ENCODE measurements at regions not wholly inside any gene's neighbourhood (a gene's known extent, or its start where the extent isn't known, plus 50 kb on each side); places are given as distances from the start of the nearest gene placed in this dataset.

- H3K4me1 ChIP-seq (ENCODE audit: control insufficient read depth, low read depth, low read length): no peaks in the 10 kb centered on the region
- DNase-seq: no peak
- H2AK5ac ChIP-seq (ENCODE audit: low read length): no peak overlapping the region
- no peaks in the 10 kb centered on the region for H3K27me3 ChIP-seq (ENCODE audit: insufficient read depth, low read length, poor library complexity)
- H3K18ac ChIP-seq (ENCODE audit: low read length): no peak overlapping the region
- H2BK15ac ChIP-seq (replicated peaks; ENCODE audit: low read depth): no peak overlapping the region
- H3K36me3 ChIP-seq (ENCODE audit: control insufficient read depth, insufficient read depth, low read length): no peaks in the 10 kb centered on the region
- H2BK5ac ChIP-seq (ENCODE audit: low read length): no peak overlapping the region
- WGBS (ENCODE audit: extremely low coverage, insufficient coverage, low lambda C conversion rate): no CpG with 5 or more reads among the region's 1 CpG
- no peak overlapping the region for H3K4ac ChIP-seq (ENCODE audit: low read depth, low read length)
- no peak overlapping the region for H3K9ac ChIP-seq (ENCODE audit: low read length)
- no peak overlapping the region for H3K56ac ChIP-seq (ENCODE audit: low read length)
- H3K23ac ChIP-seq (ENCODE audit: low read length): no peak overlapping the region
- H3K4me2 ChIP-seq (ENCODE audit: low read length): no peak overlapping the region
- H2BK120ac ChIP-seq (ENCODE audit: low read depth, low read length): no peak overlapping the region
- no peak overlapping the region for H4K8ac ChIP-seq (ENCODE audit: low read depth, low read length)
- no peak overlapping the region for H3K27ac ChIP-seq (ENCODE audit: low read depth, low read length)
- H3K79me1 ChIP-seq (ENCODE audit: low read length): no peaks in the 10 kb centered on the region
- H3K4me3 ChIP-seq (ENCODE audit: low read length): no peak overlapping the region
- no peaks in the 10 kb centered on the region for H3K79me2 ChIP-seq (ENCODE audit: control insufficient read depth, insufficient read depth, low read length)
- H4K5ac ChIP-seq (ENCODE audit: low read length): no peak overlapping the region
These were observed 247.3 kb upstream of the SUCLG2 start for GRCh38 chr3:67901681-67902080.

GRCh38 chr3:67898916-67899315, 244.5 kb upstream of the SUCLG2 start:
- H2BK15ac ChIP-seq (replicated peaks; ENCODE audit: low read depth): no peak overlapping the region
- H3K56ac ChIP-seq (ENCODE audit: low read length): no peak overlapping the region
- H3K27me3 ChIP-seq (ENCODE audit: insufficient read depth, low read length, poor library complexity): no peaks in the 10 kb centered on the region
- H2BK5ac ChIP-seq (ENCODE audit: low read length): no peak overlapping the region
- H2AK5ac ChIP-seq (ENCODE audit: low read length): no peak overlapping the region
- DNase-seq: no peak
- H3K4ac ChIP-seq (ENCODE audit: low read depth, low read length): no peak overlapping the region
- no peaks in the 10 kb centered on the region for H3K36me3 ChIP-seq (ENCODE audit: control insufficient read depth, insufficient read depth, low read length)
- H3K79me2 ChIP-seq (ENCODE audit: control insufficient read depth, insufficient read depth, low read length): no peaks in the 10 kb centered on the region
- no peak overlapping the region for H3K18ac ChIP-seq (ENCODE audit: low read length)
- H4K5ac ChIP-seq (ENCODE audit: low read length): no peak overlapping the region
- H3K27ac ChIP-seq (ENCODE audit: low read depth, low read length): no peak overlapping the region
- WGBS (ENCODE audit: extremely low coverage, insufficient coverage, low lambda C conversion rate): no CpG with 5 or more reads among the region's 1 CpG
- H3K4me1 ChIP-seq (ENCODE audit: control insufficient read depth, low read depth, low read length): no peaks in the 10 kb centered on the region
- H3K23ac ChIP-seq (ENCODE audit: low read length): no peak overlapping the region
- H3K9ac ChIP-seq (ENCODE audit: low read length): no peak overlapping the region
- H4K8ac ChIP-seq (ENCODE audit: low read depth, low read length): no peak overlapping the region
- H3K4me3 ChIP-seq (ENCODE audit: low read length): no peak overlapping the region
- no peaks in the 10 kb centered on the region for H3K79me1 ChIP-seq (ENCODE audit: low read length)
- H3K4me2 ChIP-seq (ENCODE audit: low read length): no peak overlapping the region
- no peak overlapping the region for H2BK120ac ChIP-seq (ENCODE audit: low read depth, low read length)

- H4K8ac ChIP-seq (ENCODE audit: low read depth, low read length): no peak overlapping the region
- no peak overlapping the region for H3K27ac ChIP-seq (ENCODE audit: low read depth, low read length)
- WGBS (ENCODE audit: extremely low coverage, insufficient coverage, low lambda C conversion rate): no CpG with 5 or more reads among the region's 15 CpGs
- H3K4ac ChIP-seq (ENCODE audit: low read depth, low read length): no peak overlapping the region
- no peak overlapping the region for H4K5ac ChIP-seq (ENCODE audit: low read length)
- no peaks in the 10 kb centered on the region for H3K79me2 ChIP-seq (ENCODE audit: control insufficient read depth, insufficient read depth, low read length)
- no peak overlapping the region for H2BK5ac ChIP-seq (ENCODE audit: low read length)
- no peak for DNase-seq
- H2AK5ac ChIP-seq (ENCODE audit: low read length): no peak overlapping the region
- H3K4me2 ChIP-seq (ENCODE audit: low read length): no peak overlapping the region
- no peak overlapping the region for H3K4me3 ChIP-seq (ENCODE audit: low read length)
- H3K56ac ChIP-seq (ENCODE audit: low read length): no peak overlapping the region
- no peaks in the 10 kb centered on the region for H3K27me3 ChIP-seq (ENCODE audit: insufficient read depth, low read length, poor library complexity)
- no peak overlapping the region for H2BK15ac ChIP-seq (replicated peaks; ENCODE audit: low read depth)
- H3K9ac ChIP-seq (ENCODE audit: low read length): no peak overlapping the region
- H2BK120ac ChIP-seq (ENCODE audit: low read depth, low read length): no peak overlapping the region
- H3K4me1 ChIP-seq (ENCODE audit: control insufficient read depth, low read depth, low read length): no peaks in the 10 kb centered on the region
- no peak overlapping the region for H3K18ac ChIP-seq (ENCODE audit: low read length)
- H3K79me1 ChIP-seq (ENCODE audit: low read length): no peaks in the 10 kb centered on the region
- H3K36me3 ChIP-seq (ENCODE audit: control insufficient read depth, insufficient read depth, low read length): no peaks in the 10 kb centered on the region
- H3K23ac ChIP-seq (ENCODE audit: low read length): no peak overlapping the region
These were observed 243.2 kb upstream of the SUCLG2 start for GRCh38 chr3:67897351-67898336.

GRCh38 chr3:67896130-67896529, 241.7 kb upstream of the SUCLG2 start:
- Histone ChIP-seq H2BK120ac (ENCODE audit: low read depth, low read length) (no peak overlapping the region), H3K79me2 (ENCODE audit: control insufficient read depth, insufficient read depth, low read length) (no peaks in the 10 kb centered on the region), H3K4me1 (ENCODE audit: control insufficient read depth, low read depth, low read length) (no peaks in the 10 kb centered on the region), H3K9ac (ENCODE audit: low read length) (no peak overlapping the region), H3K23ac (ENCODE audit: low read length) (no peak overlapping the region), H3K56ac (ENCODE audit: low read length) (no peak overlapping the region), H3K4ac (ENCODE audit: low read depth, low read length) (no peak overlapping the region), H2AK5ac (ENCODE audit: low read length) (no peak overlapping the region), H3K4me2 (ENCODE audit: low read length) (no peak overlapping the region), H3K27ac (ENCODE audit: low read depth, low read length) (no peak overlapping the region), H3K4me3 (ENCODE audit: low read length) (no peak overlapping the region), H3K27me3 (ENCODE audit: insufficient read depth, low read length, poor library complexity) (no peaks in the 10 kb centered on the region), H4K8ac (ENCODE audit: low read depth, low read length) (no peak overlapping the region), H3K36me3 (ENCODE audit: control insufficient read depth, insufficient read depth, low read length) (no peaks in the 10 kb centered on the region), H3K79me1 (ENCODE audit: low read length) (no peaks in the 10 kb centered on the region), H2BK15ac (replicated peaks; ENCODE audit: low read depth) (no peak overlapping the region), H4K5ac (ENCODE audit: low read length) (no peak overlapping the region), H3K18ac (ENCODE audit: low read length) (no peak overlapping the region), H2BK5ac (ENCODE audit: low read length) (no peak overlapping the region)
- no peak for DNase-seq
- WGBS (ENCODE audit: extremely low coverage, insufficient coverage, low lambda C conversion rate): no CpG with 5 or more reads among the region's 1 CpG

GRCh38 chr3:67894510-67894909, 240.1 kb upstream of the SUCLG2 start:
- H3K9ac ChIP-seq (ENCODE audit: low read length): no peak overlapping the region
- no peaks in the 10 kb centered on the region for H3K4me1 ChIP-seq (ENCODE audit: control insufficient read depth, low read depth, low read length)
- DNase-seq: no peak
- no peak overlapping the region for H2BK120ac ChIP-seq (ENCODE audit: low read depth, low read length)
- no peak overlapping the region for H3K18ac ChIP-seq (ENCODE audit: low read length)
- no peaks in the 10 kb centered on the region for H3K79me1 ChIP-seq (ENCODE audit: low read length)
- H3K4me3 ChIP-seq (ENCODE audit: low read length): no peak overlapping the region
- no peak overlapping the region for H2AK5ac ChIP-seq (ENCODE audit: low read length)
- no peak overlapping the region for H3K56ac ChIP-seq (ENCODE audit: low read length)
- no peak overlapping the region for H2BK5ac ChIP-seq (ENCODE audit: low read length)
- no CpG with 5 or more reads among the region's 4 CpGs for WGBS (ENCODE audit: extremely low coverage, insufficient coverage, low lambda C conversion rate)
- no peaks in the 10 kb centered on the region for H3K36me3 ChIP-seq (ENCODE audit: control insufficient read depth, insufficient read depth, low read length)
- H4K5ac ChIP-seq (ENCODE audit: low read length): no peak overlapping the region
- H3K27ac ChIP-seq (ENCODE audit: low read depth, low read length): no peak overlapping the region
- H3K4ac ChIP-seq (ENCODE audit: low read depth, low read length): no peak overlapping the region
- H3K79me2 ChIP-seq (ENCODE audit: control insufficient read depth, insufficient read depth, low read length): no peaks in the 10 kb centered on the region
- H3K27me3 ChIP-seq (ENCODE audit: insufficient read depth, low read length, poor library complexity): no peaks in the 10 kb centered on the region
- no peak overlapping the region for H2BK15ac ChIP-seq (replicated peaks; ENCODE audit: low read depth)
- H3K4me2 ChIP-seq (ENCODE audit: low read length): no peak overlapping the region
- H3K23ac ChIP-seq (ENCODE audit: low read length): no peak overlapping the region
- H4K8ac ChIP-seq (ENCODE audit: low read depth, low read length): no peak overlapping the region
